ENCODE measurements at regions not wholly inside any gene's neighbourhood (a gene's known extent, or its start where the extent isn't known, plus 50 kb on each side); places are given as distances from the start of the nearest gene placed in this dataset.

- Histone ChIP-seq H2AFZ (ENCODE audit: insufficient read depth, low read depth, low read length, poor library complexity, severe bottlenecking) (no peak overlapping the region), H3K79me2 (ENCODE audit: control insufficient read depth, insufficient read depth, low read length) (no peaks in the 10 kb centered on the region), H3K27me3 (replicated peaks in 1 of 4; ENCODE audit: control extremely low read depth in 1 of 4, control insufficient read depth in 3 of 4, insufficient read depth in 4 of 4, low read length in 3 of 4) (no peaks in the 10 kb centered on the region), H3K9ac (ENCODE audit: low read length) (no peak overlapping the region), H3K4me2 (replicated peaks; ENCODE audit: low read depth, low read length, poor library complexity, severe bottlenecking) (no peak overlapping the region), H3K36me3 (replicated peaks in 1 of 2; ENCODE audit: control extremely low read depth in 1 of 2, control insufficient read depth in 1 of 2, extremely low read depth in 1 of 2, insufficient read depth in 2 of 2, low read length in 1 of 2) (no peaks in the 10 kb centered on the region), H3K4me3 (ENCODE audit: control extremely low read depth in 1 of 5, extremely low read depth in 1 of 5, insufficient read depth in 1 of 5, low read depth in 2 of 5, low read length in 4 of 5) (no peak overlapping the region), H3K9me3 (ENCODE audit: control extremely low read depth in 1 of 3, control insufficient read depth in 2 of 3, insufficient read depth in 1 of 3, low read length in 2 of 3) (no peaks in the 10 kb centered on the region), H3K27ac (ENCODE audit: low read length in 2 of 2) (no peak overlapping the region), H3K4me1 (ENCODE audit: control insufficient read depth in 2 of 2, insufficient read depth in 2 of 2, low read length in 2 of 2) (no peaks in the 10 kb centered on the region), H4K20me1 (ENCODE audit: control insufficient read depth, insufficient read depth, low read length, poor library complexity, severe bottlenecking) (no peaks in the 10 kb centered on the region)
- no peak for ATAC-seq (ENCODE audit: low read depth)
- intact Hi-C loops (cut with micrococcal nuclease), result no loop called here
- no peak overlapping the region for H3K27ac Mint-ChIP-seq
- H3K4me1 Mint-ChIP-seq, result no peaks in the 10 kb centered on the region
- H3K4me3 Mint-ChIP-seq, result no peak overlapping the region
- ChIA-PET CTCF (no interaction called here), POLR2A (no interaction called here)
- no CpG with 5 or more reads among the region's 4 CpGs for WGBS (ENCODE audit: insufficient coverage)
- no peaks in the 10 kb centered on the region for H3K9me3 Mint-ChIP-seq (ENCODE audit: insufficient read depth)
- peaks cover 22% of the 10 kb centered on the region for H3K27me3 Mint-ChIP-seq
- TF ChIP-seq CTCF (IDR thresholded peaks at IDR 0.05), result no peak
- TF ChIP-seq EZH2 (IDR thresholded peaks at IDR 0.05; ENCODE audit: borderline replicate concordance, insufficient read depth, low read depth, low read length, poor library complexity, severe bottlenecking), result no peak
- DNase-seq, result no peak
Observed at GRCh38 chr22:34045311-34045710, 125.0 kb upstream of the LARGE1 start.

- 80% methylated on average over 1 of the region's 3 CpGs for WGBS (ENCODE audit: insufficient coverage)
- peaks cover 0 to 14% (median 13%) of the 10 kb centered on the region in 3 donors for H3K9me3 ChIP-seq (ENCODE audit: control extremely low read depth in 1 of 3, control insufficient read depth in 2 of 3, insufficient read depth in 1 of 3, low read length in 2 of 3)
- H4K20me1 ChIP-seq (ENCODE audit: control insufficient read depth, insufficient read depth, low read length, poor library complexity, severe bottlenecking), result no peaks in the 10 kb centered on the region
- no peak overlapping the region for H3K4me3 Mint-ChIP-seq
- ChIA-PET CTCF (no interaction called here), POLR2A (no interaction called here)
- no peaks in the 10 kb centered on the region for H3K36me3 ChIP-seq (replicated peaks in 1 of 2; ENCODE audit: control extremely low read depth in 1 of 2, control insufficient read depth in 1 of 2, extremely low read depth in 1 of 2, insufficient read depth in 2 of 2, low read length in 1 of 2)
- H3K79me2 ChIP-seq (ENCODE audit: control insufficient read depth, insufficient read depth, low read length), result no peaks in the 10 kb centered on the region
- no peak for TF ChIP-seq EZH2 (IDR thresholded peaks at IDR 0.05; ENCODE audit: borderline replicate concordance, insufficient read depth, low read depth, low read length, poor library complexity, severe bottlenecking)
- TF ChIP-seq CTCF (IDR thresholded peaks at IDR 0.05), result no peak
- H3K27me3 Mint-ChIP-seq, result peaks cover 10% of the 10 kb centered on the region
- H3K27me3 ChIP-seq (replicated peaks in 1 of 4; ENCODE audit: control extremely low read depth in 1 of 4, control insufficient read depth in 3 of 4, insufficient read depth in 4 of 4, low read length in 3 of 4), result peaks cover 0 to 4% (median 0%) of the 10 kb centered on the region in 4 experiments
- no peaks in the 10 kb centered on the region for H3K4me1 Mint-ChIP-seq
- H3K4me3 ChIP-seq (ENCODE audit: control extremely low read depth in 1 of 5, extremely low read depth in 1 of 5, insufficient read depth in 1 of 5, low read depth in 2 of 5, low read length in 4 of 5), result no peak overlapping the region
- H3K27ac Mint-ChIP-seq, result no peak overlapping the region
- H3K9me3 Mint-ChIP-seq (ENCODE audit: insufficient read depth), result peaks cover 5% of the 10 kb centered on the region
- H2AFZ ChIP-seq (ENCODE audit: insufficient read depth, low read depth, low read length, poor library complexity, severe bottlenecking), result no peak overlapping the region
- no peaks in the 10 kb centered on the region for H3K4me1 ChIP-seq (ENCODE audit: control insufficient read depth in 2 of 2, insufficient read depth in 2 of 2, low read length in 2 of 2)
- no peak overlapping the region for H3K27ac ChIP-seq (ENCODE audit: low read length in 2 of 2)
- no peak overlapping the region for H3K9ac ChIP-seq (ENCODE audit: low read length)
- no peak for DNase-seq
- H3K4me2 ChIP-seq (replicated peaks; ENCODE audit: low read depth, low read length, poor library complexity, severe bottlenecking), result no peak overlapping the region
- intact Hi-C loops (cut with micrococcal nuclease), result no loop called here
- no peak for ATAC-seq (ENCODE audit: low read depth)
Observed at GRCh38 chr22:34055525-34056200, 135.4 kb upstream of the LARGE1 start.

Measured in B cell (primary cell).